ENCODE measurements at regions not wholly inside any gene's neighbourhood (a gene's known extent, or its start where the extent isn't known, plus 50 kb on each side); places are given as distances from the start of the nearest gene placed in this dataset.
A peak's percentile ranks its signal among the peaks of the same experiment; 100 is the strongest.
"Not testable (repeated sequence)": the region's sequence is repeated elsewhere in the genome, so short reads cannot be mapped to it uniquely, and the experiment has no call there.

- peak; percentile 17 for DNase-seq (ENCODE audit: low read depth)
Measured at GRCh38 chr1:208942394-208943130, 641.0 kb upstream of the CAMK1G start.

- DNase-seq (ENCODE audit: low read depth) = no peak
Measured at GRCh38 chr1:208943291-208943690, 640.2 kb upstream of the CAMK1G start.

- no peak for DNase-seq (ENCODE audit: low read depth)
Measured at GRCh38 chr1:208944981-208945451, 638.5 kb upstream of the CAMK1G start.

GRCh38 chr1:208950206-208950605 lies 633.3 kb upstream of the CAMK1G start:
- no peak for DNase-seq (ENCODE audit: low read depth)

- no peak for DNase-seq (ENCODE audit: low read depth)
Measured at GRCh38 chr1:208951026-208951525, 632.4 kb upstream of the CAMK1G start.

- DNase-seq (ENCODE audit: low read depth) = no peak
Measured at GRCh38 chr1:208951908-208952307, 631.6 kb upstream of the CAMK1G start.

GRCh38 chr1:208962867-208963266 lies 620.6 kb upstream of the CAMK1G start:
- no peak for DNase-seq (ENCODE audit: low read depth)

- DNase-seq (ENCODE audit: low read depth) = no peak
Measured at GRCh38 chr1:208965351-208965750, 618.2 kb upstream of the CAMK1G start.

- DNase-seq (ENCODE audit: low read depth) = no peak
Measured at GRCh38 chr1:208967334-208967733, 616.2 kb upstream of the CAMK1G start.

- no peak for DNase-seq (ENCODE audit: low read depth)
Measured at GRCh38 chr1:208974717-208975116, 608.8 kb upstream of the CAMK1G start.

- no peak for DNase-seq (ENCODE audit: low read depth)
Measured at GRCh38 chr1:208975456-208975855, 608.1 kb upstream of the CAMK1G start.

- DNase-seq (ENCODE audit: low read depth) = no peak
Measured at GRCh38 chr1:208977012-208977411, 606.5 kb upstream of the CAMK1G start.

- no peak for DNase-seq (ENCODE audit: low read depth)
Measured at GRCh38 chr1:208977638-208978256, 605.8 kb upstream of the CAMK1G start.

- DNase-seq (ENCODE audit: low read depth) = peak; percentile 7
Measured at GRCh38 chr1:208979776-208980175, 603.7 kb upstream of the CAMK1G start.

- DNase-seq (ENCODE audit: low read depth) = no peak
Measured at GRCh38 chr1:208980605-208981004, 602.9 kb upstream of the CAMK1G start.

- DNase-seq (ENCODE audit: low read depth) = no peak
Measured at GRCh38 chr1:208985231-208985630, 598.3 kb upstream of the CAMK1G start.

- peak; percentile 75 for DNase-seq (ENCODE audit: low read depth)
Measured at GRCh38 chr1:208988811-208989222, 594.7 kb upstream of the CAMK1G start.

GRCh38 chr1:208990456-208990855 lies 593.1 kb upstream of the CAMK1G start:
- no peak for DNase-seq (ENCODE audit: low read depth)

GRCh38 chr1:208997053-208997452 lies 586.5 kb upstream of the CAMK1G start:
- not testable (repeated sequence) for DNase-seq (ENCODE audit: low read depth)

- peak; percentile 17 for DNase-seq (ENCODE audit: low read depth)
Measured at GRCh38 chr1:208997726-208998312, 585.7 kb upstream of the CAMK1G start.

- no peak for DNase-seq (ENCODE audit: low read depth)
Measured at GRCh38 chr1:209008586-209008985, 574.9 kb upstream of the CAMK1G start.

GRCh38 chr1:209010475-209011230 lies 572.9 kb upstream of the CAMK1G start:
- DNase-seq (ENCODE audit: low read depth) = no peak

All from RPMI7951 (cell line).